Tibial nerve (tissue), 4 donors: ENCODE measurements at regions not wholly inside any gene's neighbourhood (a gene's known extent, or its start where the extent isn't known, plus 50 kb on each side); places are given as distances from the start of the nearest gene placed in this dataset.

Experiments used
- CTCF ChIP-seq, 5 experiments: fragments of 200-600 bp in 3 of 5; fragments of 450-650 bp in 2 of 5; sonication (generic) in 3 of 5; IDR thresholded peaks; one replicate each; pipeline ENCODE4 v1.5.1; 2016 to 2019; ENCODE audit warnings: antibody characterized with exemption in 5 of 5, mild to moderate bottlenecking in 3 of 5, moderate library complexity in 2 of 5
- EP300 ChIP-seq, 2 donors: sonication (generic); formaldehyde crosslinking; IDR thresholded peaks; one replicate each; pipeline ENCODE4 v1.6.1; 2017; ENCODE audit warnings: antibody characterized with exemption in 2 of 2, mild to moderate bottlenecking in 1 of 2
- POLR2A ChIP-seq, 2 donors: fragments of 450-650 bp; IDR thresholded peaks; one replicate each; pipeline ENCODE4 v1.6.1; 2017; ENCODE audit warnings: antibody characterized with exemption in 2 of 2, mild to moderate bottlenecking in 2 of 2, moderate library complexity in 2 of 2

DNA sequence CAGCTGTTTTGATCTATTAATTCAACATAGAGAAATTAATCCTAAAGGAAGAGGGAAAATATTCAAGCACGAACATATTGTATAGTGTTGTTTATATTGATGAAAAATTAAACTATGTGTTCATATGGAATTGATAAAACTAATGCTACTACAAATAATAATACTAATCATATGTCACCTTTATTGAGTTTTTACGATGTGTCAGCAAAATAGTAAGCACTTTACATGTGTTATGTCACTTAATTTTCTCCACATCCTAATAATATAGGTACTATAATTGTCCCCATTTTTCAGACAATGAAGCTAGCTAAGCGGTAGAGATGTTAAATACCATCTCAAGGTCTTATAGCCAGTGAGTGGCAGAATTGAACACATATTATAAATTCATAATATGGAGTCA is 2008.5 kb upstream of the WWC1 start:
- no peak for TF ChIP-seq POLR2A (IDR thresholded peaks at IDR 0.05)
- TF ChIP-seq CTCF (IDR thresholded peaks at IDR 0.05): no peak
- TF ChIP-seq EP300 (IDR thresholded peaks at IDR 0.05): no peak
